NCI-H446 (cell line): ENCODE measurements at regions not wholly inside any gene's neighbourhood (a gene's known extent, or its start where the extent isn't known, plus 50 kb on each side); places are given as distances from the start of the nearest gene placed in this dataset.

ENCODE experiments used
- DNase-seq, 2 experiments: peaks; one replicate each; lab custom pipeline; 2025; lab: John Stamatoyannopoulos, UW

DNA sequence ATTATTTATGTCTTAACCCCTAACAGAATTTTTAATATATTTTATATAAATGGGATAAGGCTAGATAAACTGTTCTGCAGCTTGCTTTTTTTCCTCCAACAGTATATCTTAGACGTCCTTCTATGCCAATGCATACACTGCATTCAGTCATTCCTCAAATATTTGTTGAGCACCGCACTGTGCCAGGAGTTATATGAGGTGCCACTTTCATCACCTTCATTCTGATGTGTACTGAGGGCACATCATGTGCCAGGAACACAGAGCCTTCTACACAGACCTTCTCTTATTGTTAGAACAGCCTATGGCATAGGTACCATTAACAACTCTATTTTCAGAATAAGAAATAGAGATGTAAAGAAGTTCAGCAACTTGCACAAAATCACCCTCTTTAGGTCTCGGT, 570.1 kb downstream of the CDK5RAP2 start:
- no peak for DNase-seq

GRCh38 chr9:120001536-120001935, 578.4 kb downstream of the CDK5RAP2 start:
- no peak for DNase-seq

DNA sequence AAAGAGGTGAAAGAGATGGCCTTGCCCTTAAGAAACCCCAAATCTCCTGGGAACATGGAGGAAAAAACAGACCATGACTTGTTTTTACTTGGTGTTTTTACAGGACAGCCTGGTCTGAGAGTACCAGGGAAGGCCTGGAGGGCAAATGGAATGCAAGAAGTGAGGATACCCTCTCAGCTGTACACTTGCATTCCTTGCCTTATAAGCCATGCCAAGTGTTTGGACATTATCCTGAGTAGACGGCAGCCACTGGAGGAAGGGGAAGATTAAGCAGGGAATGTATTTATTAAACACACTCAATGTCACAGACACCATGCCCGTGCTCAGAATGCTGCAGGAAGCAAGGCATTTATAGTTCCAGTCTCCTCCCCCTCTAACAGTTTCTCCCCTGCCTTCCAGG, 581.4 kb downstream of the CDK5RAP2 start:
- no peak for DNase-seq

DNA sequence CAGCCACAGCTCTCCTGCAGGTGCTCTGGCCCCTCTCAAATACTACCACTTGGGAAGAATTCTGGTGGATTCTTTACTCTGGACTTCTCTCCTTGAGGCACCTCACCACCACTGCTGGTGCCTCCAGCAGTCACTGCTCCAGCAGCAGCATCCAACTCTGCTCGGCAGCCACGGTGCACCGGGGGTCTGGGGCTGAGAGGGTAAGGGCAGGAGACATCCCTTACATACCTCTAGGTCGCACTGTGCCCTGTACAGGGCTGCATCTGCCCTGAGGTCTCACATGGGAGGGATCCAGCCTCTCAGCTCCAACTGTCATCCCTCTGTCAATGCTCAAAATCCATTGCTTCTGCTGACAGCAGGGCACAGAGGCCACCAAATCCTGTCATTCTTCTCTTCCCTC, 588.2 kb downstream of the CDK5RAP2 start:
- DNase-seq = no peak

- DNase-seq = no peak
These were observed 593.3 kb downstream of the CDK5RAP2 start for GRCh38 chr9:119986713-119987112.

DNA sequence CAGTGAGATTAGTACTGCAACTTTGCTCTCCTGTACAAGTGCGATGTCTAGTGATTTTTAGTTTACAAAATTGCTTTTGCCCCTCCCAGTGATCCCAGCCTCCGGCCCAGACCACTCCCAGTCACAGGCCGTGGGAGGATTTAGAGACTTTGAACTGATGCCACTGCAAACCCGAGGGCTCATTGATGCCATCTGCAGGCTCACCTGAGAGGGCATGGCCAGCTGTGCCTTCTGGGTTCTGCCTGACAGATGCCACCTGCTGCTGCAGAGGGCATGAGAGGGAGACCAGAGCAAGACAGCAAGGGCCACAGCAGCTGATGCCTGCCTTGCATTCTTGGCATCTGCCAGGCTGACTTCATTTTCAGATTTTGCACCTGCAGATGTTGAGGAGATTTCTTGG, 593.8 kb downstream of the CDK5RAP2 start:
- DNase-seq = peak in 1 of 2 experiments; percentile 9

DNA sequence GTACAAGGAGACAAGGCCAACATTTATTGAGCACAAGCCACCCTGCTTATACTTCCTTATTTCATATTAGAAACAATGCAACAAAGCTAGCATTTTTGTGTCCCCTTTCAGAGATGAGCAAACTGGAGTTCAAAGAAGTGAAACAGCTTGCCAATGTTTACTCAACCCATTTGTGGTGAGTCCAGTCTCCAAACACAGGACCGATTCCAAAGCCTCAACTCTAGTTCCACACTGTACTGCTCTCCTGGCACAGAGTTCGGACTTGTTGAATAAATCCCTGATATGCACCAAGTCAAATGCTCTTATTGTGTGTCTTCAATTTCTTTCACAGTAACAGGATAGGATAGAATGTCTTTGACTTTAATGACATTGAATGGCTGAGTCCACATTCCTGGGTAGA, 604.8 kb upstream of the BRINP1 start:
- DNase-seq = peak in 1 of 2 experiments; percentile 75

DNA sequence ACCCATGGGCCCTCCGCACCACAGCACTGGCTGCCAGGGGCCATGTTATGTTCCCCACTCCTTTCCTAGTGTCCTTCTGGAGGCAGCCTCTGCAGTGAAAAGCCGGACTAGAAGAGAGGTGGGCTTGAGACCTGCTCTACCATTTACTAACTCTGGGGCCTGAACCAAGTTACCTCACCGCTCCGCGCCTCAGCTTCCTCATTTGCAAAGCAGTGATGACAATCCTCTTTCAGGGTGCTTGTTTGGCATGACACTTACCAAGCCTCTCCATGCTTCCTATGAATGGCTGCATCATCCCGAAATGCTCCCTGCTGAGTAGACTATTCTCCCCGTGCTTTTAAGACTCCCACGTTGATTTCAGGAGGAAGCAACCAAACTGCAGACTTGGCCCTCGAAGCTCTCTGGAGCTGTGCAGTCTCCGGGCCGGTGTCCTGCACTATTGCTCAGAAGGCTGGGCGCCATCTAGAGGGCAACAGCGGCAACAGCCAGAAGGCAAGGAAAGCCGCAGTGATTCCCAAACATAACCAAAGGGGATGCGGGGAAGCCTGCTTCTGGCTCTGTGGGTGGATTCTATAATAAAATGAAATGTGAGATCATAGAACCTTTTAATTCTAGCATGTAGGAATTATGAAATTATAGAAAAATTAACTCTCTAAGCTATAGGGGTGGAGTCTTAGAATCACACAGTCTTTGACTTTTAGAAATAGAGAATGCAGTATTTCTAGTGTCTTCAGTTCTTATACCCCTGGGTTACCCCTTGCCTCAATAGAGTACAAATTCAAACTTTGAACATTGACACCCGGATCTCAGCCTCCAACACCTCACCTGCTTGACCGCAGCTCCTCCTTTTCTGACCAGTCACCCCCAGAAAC, 599.8 kb upstream of the BRINP1 start:
- DNase-seq = peak; percentile 75 to 76

DNA sequence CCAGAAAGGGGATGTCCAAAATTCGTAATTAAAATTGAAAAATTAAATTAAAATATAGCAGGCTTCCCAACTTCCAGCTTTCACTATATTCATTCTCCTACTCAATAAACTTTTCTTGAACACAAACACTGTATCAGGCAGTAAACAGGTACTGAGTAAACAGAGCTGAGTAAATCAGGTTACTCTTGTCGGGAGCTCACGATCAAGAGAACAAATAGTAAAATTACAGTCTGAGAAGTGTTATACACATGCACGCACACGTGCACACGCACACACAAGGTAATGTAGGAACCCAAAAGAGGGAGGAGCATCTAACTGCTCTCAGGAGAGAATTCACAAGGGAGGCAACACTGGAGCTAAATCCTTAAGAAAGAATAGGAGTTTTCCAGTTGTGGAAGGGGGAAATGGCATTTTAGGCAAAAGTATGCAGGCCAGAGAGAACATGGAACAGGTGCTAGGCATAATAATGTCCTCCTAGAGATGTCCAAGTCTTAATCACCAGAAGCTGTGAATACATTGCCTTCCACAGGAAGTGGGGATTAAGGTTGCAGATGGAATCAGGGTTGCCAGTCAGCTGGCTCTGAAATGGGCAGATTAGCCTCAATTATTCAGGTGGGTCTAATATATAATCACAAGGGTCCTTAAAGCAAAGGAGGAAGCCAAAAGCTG, 598.8 kb upstream of the BRINP1 start:
- DNase-seq = no peak

GRCh38 chr9:119963798-119964372, 594.6 kb upstream of the BRINP1 start:
- peak in 1 of 2 experiments; percentile 48 for DNase-seq

DNA sequence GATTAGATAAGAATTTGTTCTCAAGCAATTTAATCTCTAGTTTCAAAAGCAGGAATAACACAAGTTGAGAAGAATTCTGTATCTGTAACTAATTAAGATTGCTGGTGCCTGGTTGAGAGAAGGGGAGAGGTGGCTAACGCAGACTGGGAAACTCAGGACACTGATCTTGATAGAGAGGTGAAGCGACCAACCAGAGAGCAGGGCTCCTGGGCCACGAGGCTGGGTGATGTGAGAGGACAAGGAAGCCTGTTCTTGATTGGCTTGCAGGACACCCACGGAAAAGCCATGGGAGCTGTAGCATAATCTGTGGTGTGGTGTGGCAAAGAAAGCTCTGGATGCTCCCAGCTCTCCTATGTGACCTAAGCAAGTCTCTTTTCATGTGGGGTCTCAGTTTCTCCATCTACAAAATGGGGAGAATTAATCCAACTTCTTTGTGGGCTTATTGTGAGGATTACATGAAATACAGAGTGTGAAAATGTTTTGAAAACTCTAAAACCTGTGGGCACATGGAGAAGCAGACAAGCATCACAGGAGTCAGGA, 594.1 kb upstream of the BRINP1 start:
- DNase-seq = no peak

GRCh38 chr9:119961774-119962424, 592.7 kb upstream of the BRINP1 start:
- DNase-seq = no peak

GRCh38 chr9:119959846-119960545, 590.8 kb upstream of the BRINP1 start:
- peak in 1 of 2 experiments; percentile 57 for DNase-seq

DNA sequence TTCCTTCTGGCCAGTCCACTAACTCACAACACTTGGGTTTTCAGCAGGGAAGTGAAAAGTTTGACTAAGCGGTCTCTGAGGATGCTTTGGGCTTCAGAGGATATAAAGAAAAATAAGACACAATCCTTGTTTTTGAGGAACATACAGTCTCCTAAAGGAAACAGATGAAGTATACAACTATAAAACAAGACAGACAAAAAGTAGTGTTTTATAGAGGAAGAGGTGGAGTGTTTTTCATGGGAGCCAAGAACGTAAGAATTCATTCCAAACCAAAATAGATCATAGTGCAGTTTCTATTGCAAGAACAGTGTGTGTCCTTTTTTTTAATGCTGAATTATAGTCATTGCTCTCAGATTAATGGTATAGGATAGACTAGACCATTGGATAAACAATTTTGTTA, 586.9 kb upstream of the BRINP1 start:
- no peak for DNase-seq

DNA sequence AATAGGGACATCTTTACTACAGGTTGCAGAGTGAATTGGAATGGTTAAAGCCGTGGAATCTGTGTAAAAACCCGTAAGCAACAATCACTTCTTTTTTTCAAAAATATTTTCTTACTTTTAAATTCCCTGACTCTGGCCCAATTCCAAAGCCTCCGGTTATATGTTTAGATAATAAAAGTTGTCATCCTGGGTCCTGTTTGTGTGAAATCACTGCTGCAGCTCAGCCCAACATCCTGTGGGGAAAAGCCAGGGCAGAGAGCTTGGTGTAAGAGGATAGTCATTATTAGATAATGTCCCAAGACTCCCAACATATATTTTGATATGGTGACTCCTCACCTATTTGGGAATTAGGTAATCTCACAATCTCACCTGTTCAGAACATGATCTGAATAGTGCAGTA, 586.0 kb upstream of the BRINP1 start:
- DNase-seq = no peak

DNA sequence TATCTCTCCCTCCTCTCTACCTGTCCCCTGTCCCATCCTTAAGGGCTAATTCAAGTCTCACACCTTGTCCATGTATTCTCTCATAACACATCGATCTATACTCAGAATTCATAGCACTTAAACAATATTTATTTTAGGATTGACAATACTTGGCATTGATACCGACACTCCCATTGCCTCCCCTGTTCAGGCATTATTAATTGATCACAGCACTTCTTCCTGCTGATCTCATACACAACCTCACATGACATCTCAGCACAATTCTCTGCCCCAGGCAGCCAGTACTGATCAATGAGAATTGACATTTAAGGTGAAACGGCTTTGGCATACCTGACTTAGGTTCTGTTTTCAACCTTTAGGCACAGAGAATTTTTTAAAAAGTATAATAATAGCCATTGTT, 582.4 kb upstream of the BRINP1 start:
- DNase-seq = peak in 1 of 2 experiments; percentile 21

DNA sequence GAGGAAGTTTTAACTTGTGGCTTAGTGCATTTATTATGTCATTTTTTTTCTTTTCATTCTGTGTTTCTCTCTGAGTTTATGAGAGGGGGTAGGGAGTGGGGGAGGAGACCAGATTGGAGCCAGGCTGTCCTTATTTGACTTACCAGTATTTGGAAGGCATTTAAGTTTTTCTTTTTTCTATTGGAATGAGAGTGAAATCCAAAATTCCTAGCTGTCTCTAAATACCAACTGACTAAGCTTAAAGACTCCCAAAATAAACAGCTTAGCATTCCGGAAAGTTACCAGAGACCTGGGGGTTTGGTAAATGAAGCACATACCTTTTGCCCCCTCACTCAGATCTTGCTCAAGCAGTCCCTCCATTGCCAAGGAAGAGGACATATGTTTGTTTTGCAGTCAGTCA, 581.9 kb upstream of the BRINP1 start:
- DNase-seq = peak in 1 of 2 experiments; percentile 46

- DNase-seq = no peak
These were observed 576.5 kb upstream of the BRINP1 start for GRCh38 chr9:119945686-119946085.

DNA sequence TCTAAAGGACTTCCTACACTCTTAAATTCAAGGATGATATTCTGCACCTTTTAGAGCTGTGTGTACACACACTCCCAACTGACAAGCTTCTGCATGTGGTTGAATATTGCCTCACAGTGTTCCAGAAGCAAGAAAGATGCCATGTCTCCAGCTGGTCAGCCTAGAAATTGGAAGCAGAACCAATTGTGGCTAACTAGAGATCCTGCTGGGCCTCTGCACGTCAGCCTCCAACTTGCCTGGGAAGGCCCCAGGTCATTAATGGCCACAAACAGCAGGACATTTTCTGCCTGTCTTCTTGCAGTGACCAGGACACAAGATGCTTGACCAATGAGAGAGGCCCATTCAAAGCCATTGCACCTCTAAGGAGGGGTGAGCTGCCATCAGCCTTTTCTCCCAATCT, 571.9 kb upstream of the BRINP1 start:
- no peak for DNase-seq

DNA sequence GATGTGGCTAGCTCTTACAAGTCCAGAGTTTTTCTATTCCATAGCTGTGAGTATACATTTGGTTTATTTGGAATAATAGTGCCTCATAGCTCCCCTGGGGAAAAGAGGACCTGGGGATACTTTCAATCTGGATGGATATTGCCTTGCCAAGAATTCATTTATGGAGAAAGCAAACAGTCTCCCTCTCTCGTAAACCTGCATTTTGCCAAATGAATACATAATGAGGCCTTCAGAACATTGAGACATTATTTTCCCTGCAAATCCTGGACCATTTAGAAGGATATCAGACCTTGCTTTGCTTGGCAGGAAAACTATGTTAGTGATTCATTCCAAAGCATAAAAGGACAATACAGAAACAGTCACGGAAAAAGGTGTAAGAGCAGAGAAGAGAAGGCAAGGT, 569.6 kb upstream of the BRINP1 start:
- DNase-seq = peak; percentile 48 to 86

DNA sequence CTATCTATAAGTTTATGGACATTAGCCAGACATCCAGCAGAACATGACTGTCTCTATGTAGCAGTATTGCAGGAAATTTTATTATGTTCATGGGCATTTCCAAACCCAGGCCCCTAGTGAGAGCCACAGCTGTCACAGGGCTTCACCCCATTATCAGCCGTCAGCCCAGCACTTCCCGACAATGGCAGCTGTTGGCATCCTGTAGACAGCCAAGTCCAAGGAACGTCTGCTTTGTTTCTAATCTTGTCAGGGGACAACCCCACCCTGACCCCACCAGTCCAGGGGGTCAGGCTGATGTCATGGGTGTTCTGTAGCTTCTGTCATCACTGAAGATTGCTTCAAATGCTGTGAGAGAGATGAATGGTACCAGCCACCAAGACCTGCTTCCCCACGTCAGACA, 565.3 kb upstream of the BRINP1 start:
- no peak for DNase-seq

DNA sequence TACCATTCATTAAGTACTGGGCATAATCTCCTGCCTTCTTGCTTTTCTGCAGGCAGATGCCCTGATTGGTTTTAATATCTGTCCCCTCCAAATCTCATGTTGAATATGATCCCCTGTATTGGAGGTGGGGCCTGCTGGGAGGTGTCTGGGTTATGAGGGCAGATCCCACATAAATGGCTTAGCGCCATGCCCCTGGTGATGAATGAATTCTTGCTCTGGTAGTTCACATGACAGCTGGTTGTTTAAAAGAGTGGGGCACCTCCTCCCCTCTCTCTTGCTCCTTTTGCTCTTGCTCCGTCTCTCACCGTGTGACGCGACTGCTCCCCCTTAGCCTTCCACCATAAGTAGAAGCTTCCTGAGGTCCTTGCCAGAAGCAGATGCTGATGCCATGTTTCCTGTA, 564.0 kb upstream of the BRINP1 start:
- DNase-seq = no peak
